ENCODE measurements at regions not wholly inside any gene's neighbourhood (a gene's known extent, or its start where the extent isn't known, plus 50 kb on each side); places are given as distances from the start of the nearest gene placed in this dataset.

DNA sequence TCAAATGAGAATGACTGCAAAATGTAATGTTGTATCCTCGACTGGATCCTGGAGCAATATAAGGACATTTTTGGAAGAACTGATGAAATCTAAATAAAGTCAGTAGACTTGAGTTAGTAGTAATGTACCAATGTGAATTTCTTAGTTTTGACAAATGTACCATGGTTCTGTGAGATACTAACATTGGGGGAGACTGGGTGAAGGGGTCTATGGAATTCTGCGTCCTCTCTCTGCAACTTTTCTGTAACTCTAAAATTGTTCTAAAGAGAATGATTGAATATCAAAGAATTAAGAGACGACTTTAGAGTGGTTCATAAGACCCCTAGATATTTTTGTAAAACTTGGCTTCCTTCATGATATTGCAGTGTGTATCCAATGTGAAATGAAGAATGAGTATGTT is 59.2 kb upstream of the KAZN start:
- DNase-seq: no peak
- Histone ChIP-seq H3K27me3 (ENCODE audit: control insufficient read depth, insufficient read depth, low read length) (no peaks in the 10 kb centered on the region), H3K9me3 (ENCODE audit: control insufficient read depth, insufficient read depth, low read length) (no peaks in the 10 kb centered on the region), H3K27ac (ENCODE audit: low read length) (no peak overlapping the region), H3K4me1 (ENCODE audit: control insufficient read depth, insufficient read depth, low read length) (no peaks in the 10 kb centered on the region), H3K36me3 (ENCODE audit: control insufficient read depth, insufficient read depth, low read length) (no peaks in the 10 kb centered on the region), H3K4me3 (ENCODE audit: low read length) (no peak overlapping the region)
- no peaks in the 10 kb centered on the region for H3K4me1 Mint-ChIP-seq
- H3K36me3 Mint-ChIP-seq: no peaks in the 10 kb centered on the region
- H3K4me3 Mint-ChIP-seq: no peak overlapping the region
- no peak for ATAC-seq
- H3K9me3 Mint-ChIP-seq: no peaks in the 10 kb centered on the region
- WGBS (ENCODE audit: insufficient coverage): 78% methylated on average over 1 of the region's 3 CpGs
- H3K27ac Mint-ChIP-seq: no peak overlapping the region
- TF ChIP-seq, protein P1, sequence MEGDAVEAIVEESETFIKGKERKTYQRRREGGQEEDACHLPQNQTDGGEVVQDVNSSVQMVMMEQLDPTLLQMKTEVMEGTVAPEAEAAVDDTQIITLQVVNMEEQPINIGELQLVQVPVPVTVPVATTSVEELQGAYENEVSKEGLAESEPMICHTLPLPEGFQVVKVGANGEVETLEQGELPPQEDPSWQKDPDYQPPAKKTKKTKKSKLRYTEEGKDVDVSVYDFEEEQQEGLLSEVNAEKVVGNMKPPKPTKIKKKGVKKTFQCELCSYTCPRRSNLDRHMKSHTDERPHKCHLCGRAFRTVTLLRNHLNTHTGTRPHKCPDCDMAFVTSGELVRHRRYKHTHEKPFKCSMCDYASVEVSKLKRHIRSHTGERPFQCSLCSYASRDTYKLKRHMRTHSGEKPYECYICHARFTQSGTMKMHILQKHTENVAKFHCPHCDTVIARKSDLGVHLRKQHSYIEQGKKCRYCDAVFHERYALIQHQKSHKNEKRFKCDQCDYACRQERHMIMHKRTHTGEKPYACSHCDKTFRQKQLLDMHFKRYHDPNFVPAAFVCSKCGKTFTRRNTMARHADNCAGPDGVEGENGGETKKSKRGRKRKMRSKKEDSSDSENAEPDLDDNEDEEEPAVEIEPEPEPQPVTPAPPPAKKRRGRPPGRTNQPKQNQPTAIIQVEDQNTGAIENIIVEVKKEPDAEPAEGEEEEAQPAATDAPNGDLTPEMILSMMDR (IDR thresholded peaks at IDR 0.05): no peak
- peaks cover 15 to 22% of the 10 kb centered on the region in 2 donors for H3K27me3 Mint-ChIP-seq (ENCODE audit: low read depth in 2 of 2)
- intact Hi-C loops (cut with micrococcal nuclease): no loop called here

DNA sequence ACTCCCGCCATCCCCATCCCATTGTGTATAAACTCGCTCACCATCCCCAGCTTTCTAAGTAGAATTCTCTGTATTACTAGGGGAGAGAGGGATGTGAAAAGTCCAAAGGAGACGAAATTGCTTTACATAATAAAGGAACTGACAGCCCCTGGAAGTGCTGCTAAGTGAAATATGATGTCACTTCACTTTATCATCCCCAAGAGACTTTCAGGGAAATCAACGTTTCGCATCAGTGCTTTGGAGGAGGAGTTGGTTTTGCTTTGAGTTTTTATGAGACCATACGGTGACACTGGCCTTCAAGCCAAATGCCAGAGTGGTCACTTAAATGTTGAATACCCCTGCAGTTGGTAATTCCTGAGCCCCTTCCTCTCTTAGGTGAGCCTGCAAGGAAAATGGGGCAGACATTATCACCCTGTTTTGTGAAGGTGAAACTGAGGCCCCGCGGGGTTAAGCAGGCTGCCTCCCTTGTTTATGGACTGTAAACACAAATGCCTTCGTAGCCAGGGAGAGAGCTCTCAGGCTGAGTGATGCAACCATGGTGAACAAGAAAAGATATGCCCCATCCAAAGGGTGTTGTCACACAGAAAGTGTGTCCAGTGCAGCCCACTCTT is 58.4 kb upstream of the KAZN start:
- peaks cover 10 to 20% of the 10 kb centered on the region in 2 donors for H3K27me3 Mint-ChIP-seq (ENCODE audit: low read depth in 2 of 2)
- 60% methylated on average over 6 of the region's 9 CpGs for WGBS (ENCODE audit: insufficient coverage)
- H3K9me3 Mint-ChIP-seq: no peaks in the 10 kb centered on the region
- no peak overlapping the region for H3K4me3 Mint-ChIP-seq
- Histone ChIP-seq H3K9me3 (ENCODE audit: control insufficient read depth, insufficient read depth, low read length) (no peaks in the 10 kb centered on the region), H3K4me3 (ENCODE audit: low read length) (no peak overlapping the region), H3K36me3 (ENCODE audit: control insufficient read depth, insufficient read depth, low read length) (no peaks in the 10 kb centered on the region), H3K4me1 (ENCODE audit: control insufficient read depth, insufficient read depth, low read length) (no peaks in the 10 kb centered on the region), H3K27me3 (ENCODE audit: control insufficient read depth, insufficient read depth, low read length) (no peaks in the 10 kb centered on the region), H3K27ac (ENCODE audit: low read length) (no peak overlapping the region)
- TF ChIP-seq, protein P1 (IDR thresholded peaks at IDR 0.05): no peak
- ATAC-seq (no peak), DNase-seq (no peak)
- intact Hi-C loops (cut with micrococcal nuclease): no loop called here
- no peaks in the 10 kb centered on the region for H3K36me3 Mint-ChIP-seq
- H3K4me1 Mint-ChIP-seq: no peaks in the 10 kb centered on the region
- H3K27ac Mint-ChIP-seq: no peak overlapping the region

DNA sequence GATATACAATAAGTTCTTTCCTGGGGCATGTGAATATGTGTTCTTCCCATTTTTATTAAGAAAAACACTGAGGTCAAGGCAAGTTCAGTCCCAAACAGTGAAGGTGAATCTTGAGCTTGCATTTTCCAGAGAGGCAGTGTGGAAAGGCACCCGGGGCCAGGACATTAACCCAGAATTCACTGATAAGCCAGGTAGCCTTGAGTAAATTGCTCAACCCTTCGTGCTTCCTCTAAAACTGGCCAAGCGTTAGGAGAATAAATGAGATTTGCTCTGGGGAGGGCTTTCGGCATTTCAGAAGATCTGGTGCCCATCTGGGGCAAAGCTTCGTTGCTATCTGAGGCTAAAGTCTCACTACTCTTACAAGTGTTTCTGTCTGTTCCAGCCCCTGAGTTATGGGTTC is 57.1 kb upstream of the KAZN start:
- no peaks in the 10 kb centered on the region for H3K4me1 Mint-ChIP-seq
- H3K27ac Mint-ChIP-seq: no peak overlapping the region
- no peaks in the 10 kb centered on the region for H3K36me3 ChIP-seq (ENCODE audit: control insufficient read depth, insufficient read depth, low read length)
- intact Hi-C loops (cut with micrococcal nuclease): no loop called here
- no peak overlapping the region for H3K27ac ChIP-seq (ENCODE audit: low read length)
- peaks cover 9 to 32% of the 10 kb centered on the region in 2 donors for H3K27me3 Mint-ChIP-seq (ENCODE audit: low read depth in 2 of 2)
- H3K4me1 ChIP-seq (ENCODE audit: control insufficient read depth, insufficient read depth, low read length): no peaks in the 10 kb centered on the region
- H3K4me3 ChIP-seq (ENCODE audit: low read length): no peak overlapping the region
- no peaks in the 10 kb centered on the region for H3K9me3 ChIP-seq (ENCODE audit: control insufficient read depth, insufficient read depth, low read length)
- no peaks in the 10 kb centered on the region for H3K36me3 Mint-ChIP-seq
- DNase-seq (no peak), ATAC-seq (no peak)
- no peaks in the 10 kb centered on the region for H3K27me3 ChIP-seq (ENCODE audit: control insufficient read depth, insufficient read depth, low read length)
- H3K9me3 Mint-ChIP-seq: no peaks in the 10 kb centered on the region
- 85% methylated on average over 5 of the region's 5 CpGs for WGBS (ENCODE audit: insufficient coverage)
- TF ChIP-seq, protein P1 (IDR thresholded peaks at IDR 0.05): no peak
- H3K4me3 Mint-ChIP-seq: no peak overlapping the region

DNA sequence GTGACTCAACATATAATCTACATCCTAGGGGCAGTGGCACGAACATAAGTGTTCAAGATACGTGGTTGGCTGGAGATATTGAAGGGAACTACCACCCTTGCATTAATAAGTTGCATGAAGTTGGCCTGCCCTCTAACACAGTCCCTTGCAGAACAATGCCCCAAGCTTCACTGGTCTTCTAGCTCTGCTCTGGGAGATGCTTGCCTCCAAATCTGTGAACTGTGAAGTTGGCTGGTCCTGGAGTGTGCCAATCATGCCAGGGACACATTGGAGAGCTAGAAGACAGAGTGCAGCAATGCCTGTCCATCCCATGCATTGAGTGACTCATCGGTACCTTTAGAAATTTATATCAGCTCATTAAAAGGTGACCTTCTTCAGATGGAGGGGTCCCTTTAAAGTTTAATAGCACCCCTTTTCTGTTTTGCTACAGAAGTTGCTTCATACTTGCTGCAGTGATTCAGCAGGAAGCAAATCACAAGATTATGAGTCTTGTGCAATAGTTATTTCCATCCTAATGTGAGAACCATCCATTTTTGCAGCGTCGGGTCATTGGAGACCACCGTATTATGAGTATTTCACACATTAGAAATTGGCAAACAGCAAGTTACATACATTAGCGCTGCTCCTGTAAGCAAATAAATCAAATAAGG is 55.2 kb upstream of the KAZN start:
- peaks cover 7 to 40% of the 10 kb centered on the region in 2 donors for H3K27me3 Mint-ChIP-seq (ENCODE audit: low read depth in 2 of 2)

More for the DNA sequence above, 55.2 kb upstream of the KAZN start:
- H3K36me3 Mint-ChIP-seq: no peaks in the 10 kb centered on the region
- DNase-seq: no peak
- Histone ChIP-seq H3K4me3 (ENCODE audit: low read length) (no peak overlapping the region), H3K4me1 (ENCODE audit: control insufficient read depth, insufficient read depth, low read length) (no peaks in the 10 kb centered on the region), H3K27ac (ENCODE audit: low read length) (no peak overlapping the region), H3K9me3 (ENCODE audit: control insufficient read depth, insufficient read depth, low read length) (no peaks in the 10 kb centered on the region), H3K27me3 (ENCODE audit: control insufficient read depth, insufficient read depth, low read length) (no peaks in the 10 kb centered on the region), H3K36me3 (ENCODE audit: control insufficient read depth, insufficient read depth, low read length) (no peaks in the 10 kb centered on the region)
- intact Hi-C loops (cut with micrococcal nuclease): no loop called here
- TF ChIP-seq, protein P1 (IDR thresholded peaks at IDR 0.05): no peak
- no peak overlapping the region for H3K27ac Mint-ChIP-seq
- 64% methylated on average over 6 of the region's 7 CpGs for WGBS (ENCODE audit: insufficient coverage)
- H3K4me3 Mint-ChIP-seq: no peak overlapping the region
- no peaks in the 10 kb centered on the region for H3K4me1 Mint-ChIP-seq
- ATAC-seq: no peak
- no peaks in the 10 kb centered on the region for H3K9me3 Mint-ChIP-seq
